HG02588 (cell line): ENCODE measurements at regions not wholly inside any gene's neighbourhood (a gene's known extent, or its start where the extent isn't known, plus 50 kb on each side); places are given as distances from the start of the nearest gene placed in this dataset.
"Not testable (repeated sequence)": the region's sequence is repeated elsewhere in the genome, so short reads cannot be mapped to it uniquely, and the experiment has no call there.

Experiments used
- ATAC-seq: cut with Tn5 transposase; IDR thresholded peaks from one replicate; pipeline ENCODE4 v1.9.1; 2021; ENCODE audit warnings: mild to moderate bottlenecking, moderate library complexity; ENCODE audit not compliant: unreplicated experiment

DNA sequence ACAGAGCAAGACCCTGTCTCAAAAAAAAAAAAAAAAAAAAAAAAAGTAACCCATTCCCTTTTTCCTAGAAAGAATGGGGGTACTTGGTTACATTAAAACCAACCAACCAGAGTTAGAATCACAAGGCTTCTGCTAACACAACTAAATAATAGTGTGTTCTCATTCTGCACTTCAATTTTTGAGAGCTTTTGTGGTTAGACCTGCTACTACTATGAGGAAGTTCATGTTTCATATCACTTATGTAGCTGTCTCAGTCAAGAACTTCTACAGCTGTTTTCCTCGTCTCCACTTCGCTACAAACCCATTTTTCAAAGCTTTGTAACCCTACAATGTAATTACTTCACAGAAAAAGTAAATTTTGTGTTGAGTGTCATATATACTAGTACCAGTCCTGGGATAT lies 58.3 kb downstream of the PDHA2 start:
- ATAC-seq: no peak

DNA sequence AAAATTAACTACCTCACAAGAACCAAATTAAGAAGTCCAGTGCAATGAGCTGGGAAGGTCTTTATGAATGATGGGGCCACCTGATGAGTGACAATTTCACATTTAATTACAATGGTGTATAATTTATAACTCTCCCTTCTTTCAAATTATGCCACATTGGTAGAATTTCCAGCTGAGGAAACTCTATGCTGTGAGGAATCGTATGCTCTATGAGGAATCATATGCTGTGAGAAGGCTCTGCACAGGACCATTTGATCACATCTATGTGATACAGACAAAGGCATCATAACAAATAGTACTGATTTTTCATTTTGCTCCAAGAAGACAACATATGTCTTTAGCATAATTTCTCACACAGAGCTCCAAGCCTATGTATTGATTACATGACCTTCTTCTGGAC lies 69.3 kb downstream of the PDHA2 start:
- ATAC-seq: no peak

DNA sequence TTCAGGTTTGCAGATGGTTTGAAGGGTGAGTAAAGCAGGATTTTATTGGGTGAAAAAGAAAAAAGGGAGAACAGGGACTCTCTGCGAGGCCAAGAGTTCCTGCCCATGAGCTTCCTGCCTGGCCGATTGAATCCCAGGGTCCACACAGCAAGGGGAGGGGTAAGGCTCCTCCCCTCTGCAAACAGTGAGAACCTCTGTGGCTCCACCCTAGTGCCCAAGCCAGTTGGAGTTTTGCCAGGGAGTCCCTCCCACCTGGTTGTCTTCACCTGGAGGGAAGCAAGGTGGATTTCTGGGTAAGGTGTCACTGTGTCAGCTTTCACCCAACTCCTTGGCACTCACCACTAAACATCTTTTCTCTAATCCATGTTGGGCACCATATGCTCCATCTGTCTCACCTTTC lies 70.9 kb downstream of the PDHA2 start:
- no peak for ATAC-seq

GRCh38 chr4:95921470-95921869 lies 81.6 kb downstream of the PDHA2 start:
- no peak for ATAC-seq

DNA sequence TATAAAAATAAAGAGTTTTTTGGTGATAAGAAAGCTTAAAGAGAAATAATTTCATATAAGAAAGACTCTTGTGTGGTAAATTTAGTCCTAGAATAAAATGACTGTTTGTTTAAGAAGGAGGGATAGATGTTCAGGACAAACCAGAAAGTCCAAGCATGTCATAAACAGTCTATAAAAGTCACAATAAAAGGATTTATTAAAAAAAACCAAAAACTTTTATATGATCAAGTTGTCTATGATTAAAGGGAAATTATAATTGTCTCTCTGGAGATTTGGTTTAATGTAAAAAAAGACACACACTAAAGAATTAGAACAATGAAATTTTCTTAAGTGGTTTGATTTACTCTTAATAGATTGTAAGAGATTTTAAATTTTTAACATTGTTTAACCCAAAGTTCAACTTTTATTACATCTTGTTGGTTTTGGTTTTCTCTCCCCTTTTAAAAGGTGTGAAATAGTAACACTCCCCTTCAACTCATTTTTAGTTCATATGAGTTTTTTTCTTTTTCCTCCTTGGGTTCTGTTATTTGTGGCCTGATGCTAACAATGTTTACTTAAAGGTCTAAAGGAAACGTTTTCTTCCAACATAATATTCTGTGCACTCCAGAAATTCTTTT lies 89.7 kb downstream of the PDHA2 start:
- no peak for ATAC-seq

DNA sequence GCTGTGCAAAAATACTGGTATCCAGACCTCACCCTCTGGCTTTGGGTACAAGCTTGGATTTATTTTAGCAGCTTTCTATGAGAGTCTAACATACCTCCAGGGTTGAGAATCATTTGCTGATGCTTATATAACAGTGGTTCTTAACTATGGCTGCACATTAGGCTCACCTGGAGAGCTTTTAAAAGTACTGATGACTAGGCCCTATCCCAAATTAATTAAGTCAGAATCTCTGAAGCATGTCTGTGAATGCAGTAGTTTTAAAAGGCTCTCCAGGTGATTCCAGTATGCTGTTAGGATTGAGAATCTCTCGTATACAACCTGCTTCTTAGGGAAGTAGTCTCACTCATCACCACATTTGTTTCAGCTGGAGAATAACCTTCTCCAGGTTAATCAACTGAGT lies 99.2 kb downstream of the PDHA2 start:
- no peak for ATAC-seq

DNA sequence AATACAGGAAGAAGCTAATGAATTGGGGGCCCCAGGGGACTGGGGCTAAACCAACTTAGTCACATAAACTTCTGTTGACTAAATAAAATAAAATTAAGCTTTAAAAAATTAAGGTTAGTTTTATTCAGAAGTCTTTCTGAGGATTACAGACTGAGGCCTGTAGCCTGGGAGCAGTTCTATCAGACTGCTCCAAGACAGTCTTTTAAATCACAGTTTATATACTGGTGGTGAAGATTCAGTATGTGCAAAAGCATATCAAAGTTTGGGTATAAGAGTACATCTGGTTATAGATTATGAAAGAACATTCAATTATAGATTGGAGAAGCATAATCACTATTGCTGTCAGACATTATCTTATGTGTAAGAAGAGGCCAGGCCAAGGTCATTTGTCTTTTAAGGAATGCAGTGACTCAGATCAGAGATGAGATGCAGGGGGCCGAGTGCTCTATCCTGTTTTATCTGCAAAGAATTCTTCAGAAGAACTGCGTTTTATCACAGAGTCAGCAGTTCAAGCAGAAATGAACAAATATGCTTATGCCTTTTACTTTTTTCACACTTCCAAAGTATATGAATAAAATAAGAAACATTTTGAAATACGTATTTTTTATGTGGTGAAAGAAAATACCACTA lies 109.4 kb downstream of the PDHA2 start:
- no peak for ATAC-seq

DNA sequence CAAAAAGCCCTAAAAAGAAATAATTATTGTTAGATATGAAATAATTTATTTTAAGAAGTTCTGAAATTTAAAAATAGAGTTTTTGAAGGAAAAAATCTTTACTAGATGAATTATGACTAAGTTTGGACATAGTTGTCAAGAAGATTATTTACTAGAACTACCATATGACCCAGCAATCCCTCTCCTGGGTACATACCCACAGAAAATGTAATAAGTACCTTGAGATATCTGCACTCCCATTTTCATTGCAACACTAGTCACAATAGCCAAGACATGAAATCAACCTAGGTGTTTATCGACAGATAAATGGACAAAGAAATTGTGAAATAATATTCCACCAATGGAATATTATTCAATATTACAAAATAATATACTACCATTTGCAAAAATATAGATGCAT lies 109.9 kb downstream of the PDHA2 start:
- ATAC-seq: no peak

GRCh38 chr4:95952538-95952937 lies 112.6 kb downstream of the PDHA2 start:
- not testable (repeated sequence) for ATAC-seq

DNA sequence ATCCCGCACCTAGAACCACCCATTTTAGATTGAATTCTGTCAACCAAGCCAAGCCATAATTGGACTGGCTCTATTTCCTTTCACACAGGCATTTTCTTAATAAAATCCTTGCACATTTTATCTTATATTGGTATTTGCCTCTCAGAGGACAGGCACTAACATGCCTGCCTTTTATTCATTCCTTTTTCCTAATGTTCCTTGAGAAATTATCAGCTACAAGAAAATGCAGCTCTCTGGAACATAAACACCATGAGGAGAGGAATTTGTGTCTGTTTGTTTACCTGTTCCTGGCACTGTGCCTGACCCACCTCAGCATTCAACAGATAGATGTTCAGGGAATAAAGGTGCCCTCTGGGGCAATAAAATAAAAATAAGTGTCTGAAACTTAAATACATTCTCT lies 116.2 kb downstream of the PDHA2 start:
- no peak for ATAC-seq

DNA sequence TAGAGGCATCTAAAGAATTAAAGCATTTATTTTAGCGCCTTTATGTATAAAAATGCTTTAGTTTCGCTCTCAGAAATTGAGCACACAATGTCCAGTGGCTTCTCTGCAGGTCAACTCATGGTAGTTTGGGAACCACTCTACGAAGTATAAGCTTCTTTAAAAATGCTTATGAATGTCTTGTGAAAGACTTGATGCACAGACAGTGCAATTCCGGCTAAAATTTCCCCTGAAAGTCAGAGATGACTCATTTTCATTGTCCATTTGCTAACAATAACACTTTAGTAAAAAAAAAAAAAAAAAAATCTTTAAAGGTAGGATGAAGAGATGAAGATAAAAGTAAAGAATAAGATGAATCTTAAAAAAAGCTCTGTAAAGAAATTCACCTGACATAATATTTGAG lies 117.2 kb downstream of the PDHA2 start:
- ATAC-seq: no peak

DNA sequence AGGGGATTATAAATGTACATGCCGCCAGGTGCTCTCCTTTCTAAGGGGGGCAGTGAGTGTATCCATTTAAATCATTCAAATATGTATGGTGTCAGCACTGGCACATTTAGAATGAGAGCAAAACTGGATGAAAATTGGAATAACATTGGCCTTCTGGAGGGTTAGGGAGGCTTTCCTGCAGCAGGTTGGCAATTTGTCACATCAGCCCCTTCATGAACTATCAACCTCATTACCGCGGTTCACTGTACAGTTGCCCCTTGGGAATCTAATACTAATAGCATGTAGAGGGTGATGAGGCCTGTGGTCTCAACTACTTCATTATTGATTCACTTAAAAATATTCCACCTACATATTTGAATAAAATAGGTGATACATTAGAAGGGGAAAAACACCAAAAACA lies 117.9 kb downstream of the PDHA2 start:
- no peak for ATAC-seq

- ATAC-seq: no peak
Measured at GRCh38 chr4:95959182-95959581, 119.3 kb downstream of the PDHA2 start.

DNA sequence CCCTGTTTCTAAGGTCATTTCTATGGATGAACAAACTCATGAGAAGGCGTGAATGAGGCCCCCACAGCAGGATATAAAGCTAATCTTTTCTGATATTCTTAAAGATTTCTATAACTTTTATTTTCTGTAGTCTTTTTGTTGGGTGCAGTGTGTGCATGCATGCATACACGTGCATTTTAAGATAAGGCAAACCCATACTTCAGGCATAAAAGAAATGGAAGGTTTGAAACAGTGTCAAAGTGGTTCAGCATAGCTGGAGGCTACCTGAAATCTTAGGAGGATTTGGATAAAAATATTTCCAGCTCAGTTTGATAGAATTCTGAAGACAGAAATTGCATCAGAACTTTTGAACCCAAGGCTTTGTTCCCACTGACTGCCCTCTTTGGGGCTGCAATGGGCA lies 119.7 kb downstream of the PDHA2 start:
- ATAC-seq: no peak

GRCh38 chr4:95963456-95963855 lies 123.6 kb downstream of the PDHA2 start:
- no peak for ATAC-seq

DNA sequence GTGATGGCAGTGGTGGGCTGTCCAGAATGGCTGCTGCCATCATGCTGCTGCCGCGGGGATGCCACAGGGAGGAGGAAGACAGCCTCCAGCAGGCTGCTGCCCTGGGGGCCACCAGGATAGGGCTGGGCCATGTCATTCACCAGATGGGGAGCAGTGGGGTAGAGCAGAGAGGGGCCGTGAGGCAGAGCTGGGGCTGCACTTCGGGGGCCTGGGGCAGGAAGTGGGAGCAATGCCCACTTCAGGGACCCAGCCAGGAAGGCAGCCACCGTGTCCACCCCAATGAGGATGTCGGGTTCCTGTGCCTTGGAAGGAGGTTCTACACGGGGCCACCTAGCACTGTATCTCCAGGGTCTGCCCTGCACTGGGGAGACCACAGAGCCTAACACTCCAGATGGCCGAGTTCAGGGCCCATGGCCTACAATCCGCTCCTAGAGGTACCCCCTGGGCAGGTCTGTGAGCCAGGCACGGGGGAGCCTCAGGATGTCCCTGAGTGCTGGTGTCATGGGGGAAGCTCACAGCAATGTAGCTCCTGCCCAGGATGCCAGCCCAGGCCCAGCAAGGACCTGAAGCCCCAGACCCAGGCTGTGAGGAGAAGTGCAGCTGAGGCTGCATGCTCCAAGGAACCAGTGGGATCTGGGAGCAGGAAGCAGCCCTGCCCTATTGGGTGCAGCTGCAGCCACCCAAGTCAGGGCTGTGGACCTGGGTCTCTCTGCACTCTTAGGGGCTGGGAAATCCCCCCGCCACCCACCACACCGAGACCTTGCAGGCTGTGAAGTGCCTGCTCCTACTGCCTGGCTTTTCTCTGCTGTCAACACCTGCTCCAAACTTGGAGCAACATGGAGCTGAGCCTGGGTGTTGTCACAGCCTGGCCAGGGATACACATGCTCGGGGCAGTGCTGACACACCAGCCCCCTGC lies 140.3 kb downstream of the PDHA2 start:
- ATAC-seq: no peak

DNA sequence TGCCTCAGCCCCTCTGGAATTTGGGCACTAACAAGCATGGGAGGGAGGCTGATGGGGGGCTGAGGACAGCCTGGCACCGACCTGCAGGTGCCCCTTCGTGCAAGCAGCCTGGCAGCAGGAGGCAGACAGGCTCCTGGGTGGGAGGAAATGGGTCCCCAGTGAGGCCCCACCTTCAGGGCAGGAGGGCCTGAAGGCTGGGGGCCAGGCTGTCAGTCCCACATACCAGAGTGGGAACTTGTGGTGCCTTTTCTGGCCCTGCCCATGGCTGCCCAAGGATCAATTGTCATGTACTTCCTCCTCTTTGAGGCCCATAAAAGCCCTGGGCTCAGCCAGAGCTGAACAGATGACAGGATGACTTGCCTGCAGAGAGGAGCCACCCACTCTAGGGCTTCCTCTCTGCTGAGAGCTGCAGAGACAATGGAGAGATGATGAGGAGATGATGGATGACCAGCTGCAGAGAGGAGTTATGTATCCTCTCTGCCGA lies 141.0 kb downstream of the PDHA2 start:
- no peak for ATAC-seq

DNA sequence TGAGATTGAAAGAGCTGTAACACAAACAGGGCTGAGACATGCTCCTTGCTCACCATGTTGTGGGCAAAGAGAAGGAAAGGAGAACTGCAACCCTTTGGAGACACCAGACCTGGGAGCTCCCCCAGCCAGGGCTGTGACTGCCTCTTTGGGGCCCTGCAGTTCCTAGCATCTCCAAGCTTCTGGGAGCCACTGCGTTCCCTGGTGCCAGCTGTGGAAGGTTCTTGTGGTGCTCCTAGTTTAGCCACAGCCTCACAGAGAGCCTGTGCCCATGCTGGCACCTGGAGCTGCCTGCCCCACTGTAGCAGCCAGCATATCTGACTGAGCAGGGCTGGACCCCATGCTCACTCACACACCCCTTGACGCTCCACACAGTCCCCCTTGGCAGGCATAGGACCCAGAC lies 141.7 kb downstream of the PDHA2 start:
- ATAC-seq: no peak

DNA sequence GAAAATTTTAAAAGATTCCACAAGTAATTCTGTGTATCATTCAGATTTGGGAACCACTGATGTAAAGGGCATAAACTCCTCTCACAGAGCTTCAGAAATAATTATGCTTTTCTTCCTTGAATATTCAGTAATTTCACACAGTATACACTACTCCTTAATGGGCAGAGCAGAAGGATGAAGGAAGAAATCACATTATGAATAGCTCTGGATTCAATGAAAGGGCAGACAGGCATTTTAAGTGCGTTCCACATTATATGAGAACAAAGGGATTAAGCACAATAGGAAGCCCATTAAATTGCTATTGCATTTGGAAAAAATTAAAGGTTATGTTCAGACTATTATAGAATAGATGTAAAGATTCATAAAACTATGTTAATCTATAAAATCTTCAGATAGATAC lies 142.6 kb downstream of the PDHA2 start:
- no peak for ATAC-seq

DNA sequence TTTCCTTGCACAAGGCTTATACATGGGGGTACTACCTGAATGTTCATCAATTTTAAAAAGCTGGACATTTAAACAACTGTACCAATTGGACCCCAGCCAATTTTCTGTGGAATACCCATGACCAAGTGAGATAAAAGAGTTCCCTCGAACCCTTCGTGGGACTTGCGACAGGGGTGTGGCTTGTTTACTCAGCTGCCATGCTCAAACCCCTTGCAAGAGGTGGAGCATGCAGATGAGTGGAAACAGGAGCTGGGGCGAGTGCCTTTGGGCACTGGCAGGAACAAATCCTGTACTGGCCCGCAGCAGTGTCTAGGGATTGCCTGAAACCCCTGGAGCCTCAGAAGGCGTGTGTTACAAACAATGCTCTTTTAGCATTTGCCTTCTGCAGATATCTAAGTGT lies 144.2 kb downstream of the PDHA2 start:
- ATAC-seq: no peak

- ATAC-seq: no peak
Measured at GRCh38 chr4:95985051-95985450, 145.2 kb downstream of the PDHA2 start.
